A673 (cell line): ENCODE measurements at regions not wholly inside any gene's neighbourhood (a gene's known extent, or its start where the extent isn't known, plus 50 kb on each side); places are given as distances from the start of the nearest gene placed in this dataset.

Experiments
- EZH2 ChIP-seq: fragments of 200-600 bp; sonication (generic); IDR thresholded peaks from 2 replicates; pipeline ENCODE4 v1.6.1; 2017; ENCODE audit warnings: borderline replicate concordance, low read depth, mild to moderate bottlenecking, mixed read lengths, antibody characterized with exemption, low read length; ENCODE audit not compliant: poor library complexity, severe bottlenecking
- TF ChIP-seq, protein P1 (sequence below): fragments of 300-800, 200-600 bp; sonication (generic); conservative IDR thresholded peaks from 2 replicates; pipeline ENCODE4 v1.5.1; 2017; ENCODE audit warnings: low read depth, mild to moderate bottlenecking, antibody characterized with exemption, low read length, moderate library complexity, mixed read lengths

DNA sequence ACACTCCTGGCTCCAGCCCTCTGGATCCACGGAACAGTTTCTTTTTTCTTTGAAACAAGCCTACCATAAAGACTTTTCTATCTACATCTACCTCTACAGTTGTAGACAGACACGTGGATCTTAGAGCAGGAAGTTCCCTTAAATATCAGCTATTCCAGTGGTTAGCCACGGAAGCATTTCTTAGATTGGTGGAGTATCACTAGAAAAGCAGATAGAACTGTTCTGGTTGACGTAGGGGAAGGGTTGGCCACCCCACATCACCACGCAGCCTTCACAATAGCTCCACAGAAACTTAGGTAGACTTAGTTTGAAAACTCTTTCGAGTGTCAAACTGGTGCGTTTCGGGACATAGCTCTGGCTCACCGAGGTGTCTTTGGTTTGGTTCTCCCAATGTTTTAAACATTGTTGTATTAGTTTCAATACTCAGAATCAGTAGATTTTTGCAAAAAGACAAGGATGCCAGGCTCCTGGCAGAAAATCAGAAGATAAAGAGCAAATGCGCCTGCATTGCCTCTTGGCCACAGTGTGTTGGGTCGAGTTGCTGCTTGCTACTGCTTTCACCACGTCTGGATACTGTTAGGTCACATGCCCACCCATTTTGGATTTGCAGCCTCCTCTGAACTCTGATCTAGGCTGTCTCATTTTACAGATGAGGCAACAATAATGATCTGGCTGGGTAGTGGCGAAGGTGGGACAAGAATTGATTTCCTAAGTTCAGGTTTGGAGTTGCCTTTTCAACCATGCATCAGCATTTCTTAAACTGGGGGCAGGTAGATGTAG is 71.5 kb upstream of the DTNBP1 start:
- TF ChIP-seq, protein P1, sequence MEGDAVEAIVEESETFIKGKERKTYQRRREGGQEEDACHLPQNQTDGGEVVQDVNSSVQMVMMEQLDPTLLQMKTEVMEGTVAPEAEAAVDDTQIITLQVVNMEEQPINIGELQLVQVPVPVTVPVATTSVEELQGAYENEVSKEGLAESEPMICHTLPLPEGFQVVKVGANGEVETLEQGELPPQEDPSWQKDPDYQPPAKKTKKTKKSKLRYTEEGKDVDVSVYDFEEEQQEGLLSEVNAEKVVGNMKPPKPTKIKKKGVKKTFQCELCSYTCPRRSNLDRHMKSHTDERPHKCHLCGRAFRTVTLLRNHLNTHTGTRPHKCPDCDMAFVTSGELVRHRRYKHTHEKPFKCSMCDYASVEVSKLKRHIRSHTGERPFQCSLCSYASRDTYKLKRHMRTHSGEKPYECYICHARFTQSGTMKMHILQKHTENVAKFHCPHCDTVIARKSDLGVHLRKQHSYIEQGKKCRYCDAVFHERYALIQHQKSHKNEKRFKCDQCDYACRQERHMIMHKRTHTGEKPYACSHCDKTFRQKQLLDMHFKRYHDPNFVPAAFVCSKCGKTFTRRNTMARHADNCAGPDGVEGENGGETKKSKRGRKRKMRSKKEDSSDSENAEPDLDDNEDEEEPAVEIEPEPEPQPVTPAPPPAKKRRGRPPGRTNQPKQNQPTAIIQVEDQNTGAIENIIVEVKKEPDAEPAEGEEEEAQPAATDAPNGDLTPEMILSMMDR: no peak
- no peak for TF ChIP-seq EZH2
